Activated CD4-positive, CD25-positive, alpha-beta regulatory T cell treated with anti-CD3 and anti-CD28 coated beads, Interleukin-2, amount 50 U/mL, for 24 hours (primary cell): ENCODE measurements at regions not wholly inside any gene's neighbourhood (a gene's known extent, or its start where the extent isn't known, plus 50 kb on each side); places are given as distances from the start of the nearest gene placed in this dataset.
"Not testable (repeated sequence)": the region's sequence is repeated elsewhere in the genome, so short reads cannot be mapped to it uniquely, and the experiment has no call there.

Experiments
- ATAC-seq, 2 donors: fragments of 150-1000 bp; cut with Tn5 transposase; one replicate each; pipeline ENCODE4 v1.10.0; 2021; ENCODE audit warnings: mild to moderate bottlenecking in 1 of 2, moderate library complexity in 1 of 2

GRCh38 chr2:128590309-128591021 is 271.8 kb upstream of the HS6ST1 start:
- no peak for ATAC-seq

- ATAC-seq = no peak
Measured at GRCh38 chr2:128591022-128591860, 272.6 kb upstream of the HS6ST1 start.

- ATAC-seq = no peak
Measured at GRCh38 chr2:128591861-128592822, 273.5 kb upstream of the HS6ST1 start.

- ATAC-seq = no peak
Measured at GRCh38 chr2:128593518-128593878, 274.8 kb upstream of the HS6ST1 start.

GRCh38 chr2:128593879-128594650 is 275.4 kb upstream of the HS6ST1 start:
- ATAC-seq = no peak

- no peak for ATAC-seq
Measured at GRCh38 chr2:128594651-128594910, 275.9 kb upstream of the HS6ST1 start.

- no peak for ATAC-seq
Measured at GRCh38 chr2:128594953-128595677, 276.4 kb upstream of the HS6ST1 start.

- no peak for ATAC-seq
Measured at GRCh38 chr2:128595763-128596395, 277.2 kb upstream of the HS6ST1 start.

GRCh38 chr2:128596396-128597120 is 277.9 kb upstream of the HS6ST1 start:
- no peak for ATAC-seq

GRCh38 chr2:128597121-128597762 is 278.6 kb upstream of the HS6ST1 start:
- no peak for ATAC-seq

GRCh38 chr2:128598260-128598659 is 279.6 kb upstream of the HS6ST1 start:
- not testable (repeated sequence) for ATAC-seq

- ATAC-seq = no peak
Measured at GRCh38 chr2:128598862-128599441, 280.3 kb upstream of the HS6ST1 start.

- no peak for ATAC-seq
Measured at GRCh38 chr2:128599700-128600099, 281.0 kb upstream of the HS6ST1 start.

GRCh38 chr2:128600581-128601297 is 282.1 kb upstream of the HS6ST1 start:
- ATAC-seq = no peak

GRCh38 chr2:128601298-128602037 is 282.8 kb upstream of the HS6ST1 start:
- ATAC-seq = no peak

- ATAC-seq = no peak
Measured at GRCh38 chr2:128602038-128602698, 283.5 kb upstream of the HS6ST1 start.

- ATAC-seq = no peak
Measured at GRCh38 chr2:128602699-128603101, 284.0 kb upstream of the HS6ST1 start.
